GM23338 (cell line): ENCODE measurements at regions not wholly inside any gene's neighbourhood (a gene's known extent, or its start where the extent isn't known, plus 50 kb on each side); places are given as distances from the start of the nearest gene placed in this dataset.

Experiments used
- ATAC-seq: fragments of 200-7000 bp; cut with Tn5 transposase; 3 replicates; pipeline ENCODE4 v1.9.1; 2020
- DNase-seq: peaks from one replicate; pipeline ENCODE4 v3.0.0-alpha.2; 2015; ENCODE audit warnings: low spot score
- H2AFZ ChIP-seq: fragments of 200-600 bp; sonication (generic); 2 replicates; pipeline ENCODE4 v1.8.0; 2016; ENCODE audit warnings: antibody characterized with exemption, mild to moderate bottlenecking, moderate library complexity
- H3F3A ChIP-seq: fragments of 200-600 bp; sonication (generic); replicated peaks from 2 replicates; pipeline ENCODE4 v1.8.0; 2017; ENCODE audit warnings: antibody characterized with exemption, mixed run types, low read depth
- H3K27ac ChIP-seq: fragments of 200-600 bp; sonication (generic); 2 replicates; pipeline ENCODE4 v1.6.1; 2016; ENCODE audit warnings: low read depth
- H3K27me3 ChIP-seq: fragments of 200-600 bp; sonication (generic); 2 replicates; pipeline ENCODE4 v1.8.0; 2016; ENCODE audit warnings: mild to moderate bottlenecking, mixed run types, moderate library complexity; ENCODE audit not compliant: insufficient read depth
- H3K36me3 ChIP-seq: fragments of 200-600 bp; sonication (generic); 2 replicates; pipeline ENCODE4 v1.8.0; 2016; ENCODE audit warnings: mild to moderate bottlenecking; ENCODE audit not compliant: insufficient read depth
- H3K4me1 ChIP-seq: fragments of 200-600 bp; sonication (generic); 2 replicates; pipeline ENCODE4 v1.8.0; 2016; ENCODE audit warnings: mild to moderate bottlenecking, moderate library complexity; ENCODE audit not compliant: insufficient read depth
- H3K4me2 ChIP-seq: fragments of 200-600 bp; sonication (generic); 2 replicates; pipeline ENCODE4 v1.7.1; 2017; ENCODE audit warnings: mixed run types
- H3K4me3 ChIP-seq: fragments of 200-600 bp; sonication (generic); 2 replicates; pipeline ENCODE4 v1.6.1; 2016; ENCODE audit warnings: mixed run types
- H3K79me2 ChIP-seq: fragments of 200-600 bp; sonication (generic); replicated peaks from 2 replicates; pipeline ENCODE4 v1.8.0; 2017; ENCODE audit warnings: mild to moderate bottlenecking; ENCODE audit not compliant: insufficient read depth
- H3K9me2 ChIP-seq: fragments of 200-600 bp; sonication (generic); 2 replicates; pipeline ENCODE4 v1.8.0; 2017; ENCODE audit not compliant: insufficient read depth
- H4K20me1 ChIP-seq: fragments of 200-600 bp; sonication (generic); replicated peaks from 2 replicates; pipeline ENCODE4 v1.8.0; 2017; ENCODE audit warnings: mild to moderate bottlenecking; ENCODE audit not compliant: insufficient read depth
- H3K27ac Mint-ChIP-seq: 2 replicates; pipeline ENCODE4 v1.8.0; 2020; ENCODE audit warnings: inconsistent platforms, mild to moderate bottlenecking, moderate library complexity, mixed read lengths
- H3K27me3 Mint-ChIP-seq: 3 replicates; pipeline ENCODE4 v1.8.0; 2022; ENCODE audit warnings: low read depth, mild to moderate bottlenecking, moderate library complexity, mixed read lengths, inconsistent platforms; ENCODE audit not compliant: insufficient read depth, poor library complexity
- H3K36me3 Mint-ChIP-seq: 3 replicates; pipeline ENCODE4 v1.8.0; 2021; ENCODE audit warnings: low read depth, mild to moderate bottlenecking, inconsistent platforms, moderate library complexity, mixed read lengths
- H3K4me1 Mint-ChIP-seq: 3 replicates; pipeline ENCODE4 v1.8.0; 2020; ENCODE audit warnings: mild to moderate bottlenecking, inconsistent platforms, mixed read lengths
- H3K4me3 Mint-ChIP-seq: 3 replicates; pipeline ENCODE4 v1.8.0; 2021; ENCODE audit warnings: moderate library complexity, mild to moderate bottlenecking, inconsistent platforms, mixed read lengths
- H3K9me3 Mint-ChIP-seq: 3 replicates; pipeline ENCODE4 v1.8.0; 2020; ENCODE audit warnings: moderate library complexity, mild to moderate bottlenecking, inconsistent platforms, mixed read lengths
- CREB1 ChIP-seq: fragments of 250-450 bp; sonication (Bioruptor Pico); IDR thresholded peaks from 2 replicates; pipeline ENCODE4 v1.5.0; 2020; ENCODE audit warnings: low read depth, mild to moderate bottlenecking, moderate library complexity
- EZH2 ChIP-seq: fragments of 200-600 bp; sonication (generic); IDR thresholded peaks from one replicate; pipeline ENCODE4 v1.8.0; 2017; ENCODE audit warnings: antibody characterized with exemption, mild to moderate bottlenecking, low read depth; ENCODE audit not compliant: unreplicated experiment
- EZH2phosphoT487 ChIP-seq: fragments of 200-600 bp; sonication (generic); IDR thresholded peaks from one replicate; pipeline ENCODE4 v1.8.1; 2018; ENCODE audit warnings: antibody characterized with exemption; ENCODE audit not compliant: unreplicated experiment
- NANOG ChIP-seq: IDR thresholded peaks from 2 replicates; pipeline ENCODE4 v1.6.1; 2016; ENCODE audit warnings: antibody characterized with exemption, borderline replicate concordance
- POLR2AphosphoS5 ChIP-seq: IDR thresholded peaks from 2 replicates; pipeline ENCODE4 v1.6.1; 2016; ENCODE audit warnings: antibody characterized with exemption, low read depth
- ZNF331 ChIP-seq: fragments of 250-450 bp; sonication (Bioruptor Pico); IDR thresholded peaks from 2 replicates; pipeline ENCODE4 v1.5.0; 2020; ENCODE audit warnings: low read depth, mild to moderate bottlenecking, moderate library complexity
- TF ChIP-seq, protein P1 (sequence below), 2 experiments: fragments of 200-600 bp in 1 of 2; sonication (generic) in 1 of 2; conservative IDR thresholded peaks; 2 replicates each; pipeline versions ENCODE4 v1.5.1 to v1.6.1; 2016 to 2017; ENCODE audit warnings: antibody characterized with exemption in 2 of 2, low read depth in 2 of 2, mild to moderate bottlenecking in 2 of 2, moderate library complexity in 1 of 2
- TF ChIP-seq, protein P2 (sequence below): fragments of 250-450 bp; sonication (Bioruptor Pico); IDR thresholded peaks from 2 replicates; pipeline ENCODE4 v1.5.0; 2020; ENCODE audit warnings: mild to moderate bottlenecking, moderate library complexity

DNA sequence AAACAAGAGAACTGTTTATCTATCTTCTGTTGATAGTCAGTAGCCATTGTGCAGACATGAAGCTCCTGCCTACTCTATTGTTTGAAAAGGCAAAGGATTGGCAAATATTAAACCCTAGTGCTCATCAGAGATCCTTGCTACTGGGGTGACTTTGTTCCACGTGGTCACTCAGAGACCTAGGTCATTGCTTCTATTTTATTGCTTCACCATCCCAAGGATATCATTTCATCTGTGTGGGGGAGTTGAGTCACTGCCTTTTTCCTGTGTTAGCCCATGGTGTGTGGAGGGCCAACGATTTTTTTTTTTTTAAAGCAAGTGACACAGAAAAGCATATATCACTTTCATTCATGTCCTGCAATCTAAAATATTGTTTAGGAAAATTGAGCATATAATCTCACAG, 254.1 kb upstream of the RXFP2 start:
- no peak overlapping the region for H3K4me3 Mint-ChIP-seq
- Histone ChIP-seq H4K20me1 (no peaks in the 10 kb centered on the region), H3K79me2 (no peaks in the 10 kb centered on the region), H3K36me3 (no peaks in the 10 kb centered on the region), H3F3A (no peaks in the 10 kb centered on the region), H3K27ac (no peak overlapping the region), H3K27me3 (no peaks in the 10 kb centered on the region), H3K4me2 (no peak overlapping the region), H3K4me1 (no peaks in the 10 kb centered on the region), H2AFZ (peak overlapping the region; percentile 39), H3K4me3 (no peak overlapping the region), H3K9me2 (peaks cover 9% of the 10 kb centered on the region; the same call in 1 of the 2 replicates)
- no peaks in the 10 kb centered on the region; the same call in 2 of the 3 replicates for H3K9me3 Mint-ChIP-seq
- H3K27ac Mint-ChIP-seq = no peak overlapping the region
- no peaks in the 10 kb centered on the region for H3K36me3 Mint-ChIP-seq
- no peaks in the 10 kb centered on the region for H3K4me1 Mint-ChIP-seq
- H3K27me3 Mint-ChIP-seq = no peaks in the 10 kb centered on the region
- TF ChIP-seq, protein P1, sequence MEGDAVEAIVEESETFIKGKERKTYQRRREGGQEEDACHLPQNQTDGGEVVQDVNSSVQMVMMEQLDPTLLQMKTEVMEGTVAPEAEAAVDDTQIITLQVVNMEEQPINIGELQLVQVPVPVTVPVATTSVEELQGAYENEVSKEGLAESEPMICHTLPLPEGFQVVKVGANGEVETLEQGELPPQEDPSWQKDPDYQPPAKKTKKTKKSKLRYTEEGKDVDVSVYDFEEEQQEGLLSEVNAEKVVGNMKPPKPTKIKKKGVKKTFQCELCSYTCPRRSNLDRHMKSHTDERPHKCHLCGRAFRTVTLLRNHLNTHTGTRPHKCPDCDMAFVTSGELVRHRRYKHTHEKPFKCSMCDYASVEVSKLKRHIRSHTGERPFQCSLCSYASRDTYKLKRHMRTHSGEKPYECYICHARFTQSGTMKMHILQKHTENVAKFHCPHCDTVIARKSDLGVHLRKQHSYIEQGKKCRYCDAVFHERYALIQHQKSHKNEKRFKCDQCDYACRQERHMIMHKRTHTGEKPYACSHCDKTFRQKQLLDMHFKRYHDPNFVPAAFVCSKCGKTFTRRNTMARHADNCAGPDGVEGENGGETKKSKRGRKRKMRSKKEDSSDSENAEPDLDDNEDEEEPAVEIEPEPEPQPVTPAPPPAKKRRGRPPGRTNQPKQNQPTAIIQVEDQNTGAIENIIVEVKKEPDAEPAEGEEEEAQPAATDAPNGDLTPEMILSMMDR (conservative IDR thresholded peaks at IDR 0.05; ENCODE audit: low read depth in 2 of 2) = no peak
- TF ChIP-seq, protein P2, sequence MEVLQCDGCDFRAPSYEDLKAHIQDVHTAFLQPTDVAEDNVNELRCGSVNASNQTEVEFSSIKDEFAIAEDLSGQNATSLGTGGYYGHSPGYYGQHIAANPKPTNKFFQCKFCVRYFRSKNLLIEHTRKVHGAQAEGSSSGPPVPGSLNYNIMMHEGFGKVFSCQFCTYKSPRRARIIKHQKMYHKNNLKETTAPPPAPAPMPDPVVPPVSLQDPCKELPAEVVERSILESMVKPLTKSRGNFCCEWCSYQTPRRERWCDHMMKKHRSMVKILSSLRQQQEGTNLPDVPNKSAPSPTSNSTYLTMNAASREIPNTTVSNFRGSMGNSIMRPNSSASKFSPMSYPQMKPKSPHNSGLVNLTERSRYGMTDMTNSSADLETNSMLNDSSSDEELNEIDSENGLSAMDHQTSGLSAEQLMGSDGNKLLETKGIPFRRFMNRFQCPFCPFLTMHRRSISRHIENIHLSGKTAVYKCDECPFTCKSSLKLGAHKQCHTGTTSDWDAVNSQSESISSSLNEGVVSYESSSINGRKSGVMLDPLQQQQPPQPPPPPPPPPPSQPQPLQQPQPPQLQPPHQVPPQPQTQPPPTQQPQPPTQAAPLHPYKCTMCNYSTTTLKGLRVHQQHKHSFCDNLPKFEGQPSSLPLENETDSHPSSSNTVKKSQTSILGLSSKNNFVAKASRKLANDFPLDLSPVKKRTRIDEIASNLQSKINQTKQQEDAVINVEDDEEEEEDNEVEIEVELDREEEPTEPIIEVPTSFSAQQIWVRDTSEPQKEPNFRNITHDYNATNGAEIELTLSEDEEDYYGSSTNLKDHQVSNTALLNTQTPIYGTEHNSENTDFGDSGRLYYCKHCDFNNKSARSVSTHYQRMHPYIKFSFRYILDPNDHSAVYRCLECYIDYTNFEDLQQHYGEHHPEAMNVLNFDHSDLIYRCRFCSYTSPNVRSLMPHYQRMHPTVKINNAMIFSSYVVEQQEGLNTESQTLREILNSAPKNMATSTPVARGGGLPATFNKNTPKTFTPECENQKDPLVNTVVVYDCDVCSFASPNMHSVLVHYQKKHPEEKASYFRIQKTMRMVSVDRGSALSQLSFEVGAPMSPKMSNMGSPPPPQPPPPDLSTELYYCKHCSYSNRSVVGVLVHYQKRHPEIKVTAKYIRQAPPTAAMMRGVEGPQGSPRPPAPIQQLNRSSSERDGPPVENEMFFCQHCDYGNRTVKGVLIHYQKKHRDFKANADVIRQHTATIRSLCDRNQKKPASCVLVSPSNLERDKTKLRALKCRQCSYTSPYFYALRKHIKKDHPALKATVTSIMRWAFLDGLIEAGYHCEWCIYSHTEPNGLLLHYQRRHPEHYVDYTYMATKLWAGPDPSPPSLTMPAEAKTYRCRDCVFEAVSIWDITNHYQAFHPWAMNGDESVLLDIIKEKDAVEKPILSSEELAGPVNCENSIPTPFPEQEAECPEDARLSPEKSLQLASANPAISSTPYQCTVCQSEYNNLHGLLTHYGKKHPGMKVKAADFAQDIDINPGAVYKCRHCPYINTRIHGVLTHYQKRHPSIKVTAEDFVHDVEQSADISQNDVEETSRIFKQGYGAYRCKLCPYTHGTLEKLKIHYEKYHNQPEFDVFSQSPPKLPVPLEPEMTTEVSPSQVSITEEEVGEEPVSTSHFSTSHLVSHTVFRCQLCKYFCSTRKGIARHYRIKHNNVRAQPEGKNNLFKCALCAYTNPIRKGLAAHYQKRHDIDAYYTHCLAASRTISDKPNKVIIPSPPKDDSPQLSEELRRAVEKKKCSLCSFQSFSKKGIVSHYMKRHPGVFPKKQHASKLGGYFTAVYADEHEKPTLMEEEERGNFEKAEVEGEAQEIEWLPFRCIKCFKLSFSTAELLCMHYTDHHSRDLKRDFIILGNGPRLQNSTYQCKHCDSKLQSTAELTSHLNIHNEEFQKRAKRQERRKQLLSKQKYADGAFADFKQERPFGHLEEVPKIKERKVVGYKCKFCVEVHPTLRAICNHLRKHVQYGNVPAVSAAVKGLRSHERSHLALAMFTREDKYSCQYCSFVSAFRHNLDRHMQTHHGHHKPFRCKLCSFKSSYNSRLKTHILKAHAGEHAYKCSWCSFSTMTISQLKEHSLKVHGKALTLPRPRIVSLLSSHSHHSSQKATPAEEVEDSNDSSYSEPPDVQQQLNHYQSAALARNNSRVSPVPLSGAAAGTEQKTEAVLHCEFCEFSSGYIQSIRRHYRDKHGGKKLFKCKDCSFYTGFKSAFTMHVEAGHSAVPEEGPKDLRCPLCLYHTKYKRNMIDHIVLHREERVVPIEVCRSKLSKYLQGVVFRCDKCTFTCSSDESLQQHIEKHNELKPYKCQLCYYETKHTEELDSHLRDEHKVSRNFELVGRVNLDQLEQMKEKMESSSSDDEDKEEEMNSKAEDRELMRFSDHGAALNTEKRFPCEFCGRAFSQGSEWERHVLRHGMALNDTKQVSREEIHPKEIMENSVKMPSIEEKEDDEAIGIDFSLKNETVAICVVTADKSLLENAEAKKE (CRISPR knock-in tag) = no peak
- TF ChIP-seq CREB1 (CRISPR knock-in tag) (no peak), EZH2phosphoT487 (no peak), NANOG (no peak), POLR2AphosphoS5 (no peak), ZNF331 (CRISPR knock-in tag) (no peak), EZH2 (no peak)
- no peak for DNase-seq
- no peak for ATAC-seq
